ENCODE measurements at regions not wholly inside any gene's neighbourhood (a gene's known extent, or its start where the extent isn't known, plus 50 kb on each side); places are given as distances from the start of the nearest gene placed in this dataset.

- Histone ChIP-seq H3K9me3 (ENCODE audit: control insufficient read depth, low read length) (no peaks in the 10 kb centered on the region), H3K9ac (ENCODE audit: low read length) (no peak overlapping the region), H3K4me1 (ENCODE audit: control insufficient read depth, insufficient read depth, low read length) (peaks cover 3% of the 10 kb centered on the region), H3K27me3 (replicated peaks; ENCODE audit: control insufficient read depth, insufficient read depth, low read length) (peaks cover 4% of the 10 kb centered on the region), H3K36me3 (ENCODE audit: control insufficient read depth, insufficient read depth, low read length, severe bottlenecking) (no peaks in the 10 kb centered on the region), H3K4me3 (ENCODE audit: low read length) (no peak overlapping the region)
- no peak for DNase-seq (ENCODE audit: low read depth)
These were observed 508.2 kb downstream of the CDK5RAP2 start for GRCh38 chr9:120071760-120072159.

DNA sequence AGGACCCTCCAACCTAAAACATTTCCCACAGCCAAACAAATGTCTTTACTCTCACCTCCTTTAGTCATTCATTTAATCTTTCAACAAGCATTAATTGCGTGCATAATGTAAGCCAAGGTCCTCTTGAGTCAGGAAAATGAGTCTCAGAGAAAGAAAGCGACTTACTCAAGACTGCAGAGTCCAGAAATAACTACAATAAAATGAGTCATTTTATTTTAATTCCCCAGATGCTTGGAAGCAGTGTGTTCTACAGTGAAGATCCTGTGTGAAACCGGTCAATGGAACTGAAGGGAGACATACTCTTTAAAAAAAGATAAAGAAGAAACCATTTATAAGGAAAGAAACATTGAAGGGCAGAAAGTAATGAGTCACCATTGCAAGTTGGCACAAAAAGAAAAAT lies 513.7 kb downstream of the CDK5RAP2 start:
- Histone ChIP-seq H3K9me3 (ENCODE audit: control insufficient read depth, low read length) (no peaks in the 10 kb centered on the region), H3K36me3 (ENCODE audit: control insufficient read depth, insufficient read depth, low read length, severe bottlenecking) (no peaks in the 10 kb centered on the region), H3K27me3 (replicated peaks; ENCODE audit: control insufficient read depth, insufficient read depth, low read length) (peaks cover 4% of the 10 kb centered on the region), H3K4me1 (ENCODE audit: control insufficient read depth, insufficient read depth, low read length) (peaks cover 13% of the 10 kb centered on the region), H3K4me3 (ENCODE audit: low read length) (no peak overlapping the region), H3K9ac (ENCODE audit: low read length) (no peak overlapping the region)
- DNase-seq (ENCODE audit: low read depth) = no peak

DNA sequence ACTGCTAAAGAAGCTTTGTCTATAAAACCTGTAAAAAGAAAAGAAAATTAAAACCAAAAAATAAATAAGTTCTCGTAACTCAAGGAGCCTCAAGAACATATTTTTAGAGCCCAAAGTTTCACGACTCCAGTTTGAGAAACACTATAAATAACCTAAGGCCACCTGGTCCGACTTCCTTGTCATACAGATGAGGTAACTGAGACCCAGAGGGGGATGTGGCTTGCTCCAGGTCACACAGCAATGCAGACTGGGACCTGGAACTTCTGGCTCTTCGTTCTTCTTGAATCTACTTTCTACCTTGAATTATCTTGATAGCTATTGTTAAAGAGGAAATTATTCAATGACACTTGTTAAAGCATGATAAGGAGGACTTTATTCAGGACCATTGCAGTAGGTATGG lies 514.8 kb downstream of the CDK5RAP2 start:
- Histone ChIP-seq H3K27me3 (replicated peaks; ENCODE audit: control insufficient read depth, insufficient read depth, low read length) (peaks cover 4% of the 10 kb centered on the region), H3K4me1 (ENCODE audit: control insufficient read depth, insufficient read depth, low read length) (peaks cover 13% of the 10 kb centered on the region), H3K36me3 (ENCODE audit: control insufficient read depth, insufficient read depth, low read length, severe bottlenecking) (no peaks in the 10 kb centered on the region), H3K4me3 (ENCODE audit: low read length) (no peak overlapping the region), H3K9me3 (ENCODE audit: control insufficient read depth, low read length) (no peaks in the 10 kb centered on the region), H3K9ac (ENCODE audit: low read length) (no peak overlapping the region)
- DNase-seq (ENCODE audit: low read depth) = no peak

DNA sequence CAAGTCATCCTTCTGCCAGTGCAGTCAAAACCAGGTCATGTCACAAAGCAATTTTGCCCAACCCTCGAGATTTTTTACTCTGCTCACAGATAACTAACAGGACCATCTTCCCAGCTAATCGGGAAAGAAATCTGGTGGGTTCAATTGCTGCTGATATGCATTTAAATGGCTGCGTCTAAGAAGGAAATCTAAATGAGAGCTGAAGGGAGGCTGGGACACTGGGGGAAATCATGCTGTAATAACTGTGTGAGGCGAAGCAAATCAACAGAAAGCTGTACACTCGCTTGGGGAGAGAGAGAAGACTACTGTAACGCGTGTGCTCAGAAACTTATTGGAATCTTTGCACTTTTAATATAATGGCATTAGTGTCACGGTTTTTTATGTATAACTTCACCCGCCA lies 535.0 kb downstream of the CDK5RAP2 start:
- Histone ChIP-seq H3K9me3 (ENCODE audit: control insufficient read depth, low read length) (peaks cover 4% of the 10 kb centered on the region), H3K4me1 (ENCODE audit: control insufficient read depth, insufficient read depth, low read length) (no peaks in the 10 kb centered on the region), H3K9ac (ENCODE audit: low read length) (no peak overlapping the region), H3K36me3 (ENCODE audit: control insufficient read depth, insufficient read depth, low read length, severe bottlenecking) (no peaks in the 10 kb centered on the region), H3K27me3 (replicated peaks; ENCODE audit: control insufficient read depth, insufficient read depth, low read length) (no peaks in the 10 kb centered on the region), H3K4me3 (ENCODE audit: low read length) (no peak overlapping the region)
- DNase-seq (ENCODE audit: low read depth) = no peak

DNA sequence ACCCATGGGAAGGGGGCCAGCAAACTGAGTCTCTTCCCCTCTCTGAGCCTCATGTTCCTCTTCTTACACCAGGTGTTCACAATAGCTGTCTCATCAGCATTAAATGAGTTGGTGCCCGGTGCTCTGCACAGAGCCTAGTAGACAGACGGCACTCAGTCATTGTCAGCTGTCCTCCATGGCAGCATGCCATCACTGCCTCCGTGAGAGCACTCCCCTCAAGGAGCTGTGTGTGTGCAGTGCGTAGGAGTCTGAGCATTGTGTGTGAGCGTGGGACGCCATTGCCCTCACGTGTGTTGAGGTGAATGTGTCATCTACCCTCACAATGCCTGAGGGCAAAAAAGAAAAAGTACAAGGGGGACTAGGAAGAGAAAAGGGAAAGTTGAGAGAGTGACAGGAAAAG lies 536.5 kb downstream of the CDK5RAP2 start:
- Histone ChIP-seq H3K9ac (ENCODE audit: low read length) (no peak overlapping the region), H3K9me3 (ENCODE audit: control insufficient read depth, low read length) (peaks cover 4% of the 10 kb centered on the region), H3K36me3 (ENCODE audit: control insufficient read depth, insufficient read depth, low read length, severe bottlenecking) (no peaks in the 10 kb centered on the region), H3K27me3 (replicated peaks; ENCODE audit: control insufficient read depth, insufficient read depth, low read length) (no peaks in the 10 kb centered on the region), H3K4me3 (ENCODE audit: low read length) (no peak overlapping the region), H3K4me1 (ENCODE audit: control insufficient read depth, insufficient read depth, low read length) (no peaks in the 10 kb centered on the region)
- no peak for DNase-seq (ENCODE audit: low read depth)

GRCh38 chr9:120040896-120041295 lies 539.1 kb downstream of the CDK5RAP2 start:
- no peak for DNase-seq (ENCODE audit: low read depth)

DNA sequence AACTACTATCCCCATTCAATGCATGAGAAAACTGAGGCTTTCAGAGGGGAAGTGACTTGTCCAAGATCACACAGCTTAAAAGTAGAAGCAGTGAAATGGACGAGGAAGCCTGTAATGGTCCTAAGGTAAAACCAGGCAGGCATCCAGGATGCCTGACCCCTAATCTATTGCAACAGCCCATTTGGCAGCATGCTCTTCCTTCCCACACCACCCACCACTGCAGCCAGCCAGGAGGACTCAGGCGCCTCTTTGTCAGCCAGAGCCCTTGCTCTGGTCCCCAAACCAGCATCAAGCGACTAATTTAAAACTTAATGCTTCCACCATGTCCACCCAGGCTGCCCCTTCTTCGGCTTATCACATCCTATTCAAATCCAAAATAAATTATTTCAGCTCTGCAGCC lies 541.6 kb downstream of the CDK5RAP2 start:
- H3K27me3 ChIP-seq (replicated peaks; ENCODE audit: control insufficient read depth, insufficient read depth, low read length) = peaks cover 11% of the 10 kb centered on the region
- DNase-seq (ENCODE audit: low read depth) = no peak
- no peaks in the 10 kb centered on the region for H3K4me1 ChIP-seq (ENCODE audit: control insufficient read depth, insufficient read depth, low read length)

More at GRCh38 chr9:120040896-120041295, 539.1 kb downstream of the CDK5RAP2 start:
- no peaks in the 10 kb centered on the region for H3K36me3 ChIP-seq (ENCODE audit: control insufficient read depth, insufficient read depth, low read length, severe bottlenecking)
- H3K9ac ChIP-seq (ENCODE audit: low read length) = no peak overlapping the region
- no peaks in the 10 kb centered on the region for H3K4me1 ChIP-seq (ENCODE audit: control insufficient read depth, insufficient read depth, low read length)
- H3K4me3 ChIP-seq (ENCODE audit: low read length) = no peak overlapping the region
- no peaks in the 10 kb centered on the region for H3K9me3 ChIP-seq (ENCODE audit: control insufficient read depth, low read length)
- peaks cover 7% of the 10 kb centered on the region for H3K27me3 ChIP-seq (replicated peaks; ENCODE audit: control insufficient read depth, insufficient read depth, low read length)

DNA sequence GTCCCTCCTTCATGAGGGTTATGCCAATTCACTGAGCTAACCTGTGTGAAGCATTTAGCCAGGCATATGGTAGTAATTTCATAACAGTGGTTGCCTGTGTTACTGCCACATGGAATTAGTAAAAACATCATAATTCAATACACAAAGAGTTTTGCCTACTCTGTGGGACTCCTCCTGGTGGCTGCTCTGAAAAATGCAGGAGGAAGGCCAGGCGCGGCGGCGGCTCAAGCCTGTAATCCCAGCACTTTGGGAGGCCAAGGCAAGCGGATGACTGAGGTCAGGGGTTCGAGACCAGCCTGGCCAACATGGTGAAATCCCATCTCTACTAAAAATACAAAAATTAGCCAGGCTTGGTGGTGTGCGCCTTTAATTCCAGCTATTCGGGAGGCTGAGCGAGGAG lies 547.3 kb downstream of the CDK5RAP2 start:
- no peak overlapping the region for H3K9ac ChIP-seq (ENCODE audit: low read length)
- peaks cover 15% of the 10 kb centered on the region for H3K27me3 ChIP-seq (replicated peaks; ENCODE audit: control insufficient read depth, insufficient read depth, low read length)
- DNase-seq (ENCODE audit: low read depth) = peak; percentile 25
- no peak overlapping the region for H3K4me3 ChIP-seq (ENCODE audit: low read length)
- H3K36me3 ChIP-seq (ENCODE audit: control insufficient read depth, insufficient read depth, low read length, severe bottlenecking) = no peaks in the 10 kb centered on the region
- H3K4me1 ChIP-seq (ENCODE audit: control insufficient read depth, insufficient read depth, low read length) = no peaks in the 10 kb centered on the region
- no peaks in the 10 kb centered on the region for H3K9me3 ChIP-seq (ENCODE audit: control insufficient read depth, low read length)

More for the DNA sequence above, 541.6 kb downstream of the CDK5RAP2 start:
- no peaks in the 10 kb centered on the region for H3K36me3 ChIP-seq (ENCODE audit: control insufficient read depth, insufficient read depth, low read length, severe bottlenecking)
- H3K4me3 ChIP-seq (ENCODE audit: low read length) = no peak overlapping the region
- no peak overlapping the region for H3K9ac ChIP-seq (ENCODE audit: low read length)
- H3K9me3 ChIP-seq (ENCODE audit: control insufficient read depth, low read length) = no peaks in the 10 kb centered on the region

- Histone ChIP-seq H3K9me3 (ENCODE audit: control insufficient read depth, low read length) (no peaks in the 10 kb centered on the region), H3K9ac (ENCODE audit: low read length) (no peak overlapping the region), H3K4me3 (ENCODE audit: low read length) (no peak overlapping the region), H3K27me3 (replicated peaks; ENCODE audit: control insufficient read depth, insufficient read depth, low read length) (peaks cover 8% of the 10 kb centered on the region), H3K36me3 (ENCODE audit: control insufficient read depth, insufficient read depth, low read length, severe bottlenecking) (no peaks in the 10 kb centered on the region), H3K4me1 (ENCODE audit: control insufficient read depth, insufficient read depth, low read length) (no peaks in the 10 kb centered on the region)
- no peak for DNase-seq (ENCODE audit: low read depth)
These were observed 549.1 kb downstream of the CDK5RAP2 start for GRCh38 chr9:120030847-120031246.

DNA sequence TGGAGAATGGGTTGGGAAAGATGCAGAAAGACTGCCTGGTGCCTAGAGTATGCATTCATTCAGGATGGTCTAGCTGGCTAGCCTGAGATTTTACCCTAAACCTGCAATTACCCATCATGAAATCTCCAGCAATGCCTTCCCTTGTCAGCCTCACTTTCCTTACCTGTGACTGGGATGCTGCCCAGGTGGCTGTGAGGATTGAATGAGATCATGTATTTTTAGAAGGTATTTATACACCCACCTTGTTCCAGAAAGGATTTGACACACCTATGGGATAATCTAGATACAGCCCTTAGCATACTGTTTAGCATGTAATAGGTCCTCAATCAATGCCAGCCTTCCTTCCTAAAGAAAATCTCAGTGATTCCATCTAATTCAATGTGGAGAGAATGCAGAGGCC lies 561.4 kb downstream of the CDK5RAP2 start:
- H3K4me1 ChIP-seq (ENCODE audit: control insufficient read depth, insufficient read depth, low read length) = no peaks in the 10 kb centered on the region
- no peak for DNase-seq (ENCODE audit: low read depth)
- no peaks in the 10 kb centered on the region for H3K9me3 ChIP-seq (ENCODE audit: control insufficient read depth, low read length)
- no peaks in the 10 kb centered on the region for H3K36me3 ChIP-seq (ENCODE audit: control insufficient read depth, insufficient read depth, low read length, severe bottlenecking)
- H3K4me3 ChIP-seq (ENCODE audit: low read length) = no peak overlapping the region
- H3K9ac ChIP-seq (ENCODE audit: low read length) = no peak overlapping the region
- peaks cover 5% of the 10 kb centered on the region for H3K27me3 ChIP-seq (replicated peaks; ENCODE audit: control insufficient read depth, insufficient read depth, low read length)

DNA sequence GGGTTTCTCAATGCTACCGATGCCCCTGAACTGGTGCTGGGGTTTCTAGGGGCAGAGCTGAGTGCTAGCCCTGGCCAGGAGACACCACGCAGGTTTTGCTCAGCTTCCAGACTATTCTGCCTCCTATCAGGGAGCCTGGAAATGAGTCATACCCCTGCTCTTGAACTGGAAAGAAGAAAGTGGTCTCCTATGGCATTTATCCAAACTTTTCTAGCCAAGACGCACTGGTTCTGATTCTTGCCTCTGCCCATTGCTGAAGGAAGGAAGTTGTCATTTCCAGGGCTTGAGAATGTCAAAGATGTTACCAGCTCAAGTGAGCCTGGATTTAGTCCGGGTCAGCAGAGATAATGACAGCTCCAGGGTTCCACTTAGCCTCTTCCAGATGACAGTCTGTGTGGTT lies 561.9 kb downstream of the CDK5RAP2 start:
- Histone ChIP-seq H3K4me3 (ENCODE audit: low read length) (no peak overlapping the region), H3K4me1 (ENCODE audit: control insufficient read depth, insufficient read depth, low read length) (no peaks in the 10 kb centered on the region), H3K9ac (ENCODE audit: low read length) (no peak overlapping the region), H3K27me3 (replicated peaks; ENCODE audit: control insufficient read depth, insufficient read depth, low read length) (peaks cover 5% of the 10 kb centered on the region), H3K36me3 (ENCODE audit: control insufficient read depth, insufficient read depth, low read length, severe bottlenecking) (no peaks in the 10 kb centered on the region), H3K9me3 (ENCODE audit: control insufficient read depth, low read length) (no peaks in the 10 kb centered on the region)
- DNase-seq (ENCODE audit: low read depth) = no peak

DNA sequence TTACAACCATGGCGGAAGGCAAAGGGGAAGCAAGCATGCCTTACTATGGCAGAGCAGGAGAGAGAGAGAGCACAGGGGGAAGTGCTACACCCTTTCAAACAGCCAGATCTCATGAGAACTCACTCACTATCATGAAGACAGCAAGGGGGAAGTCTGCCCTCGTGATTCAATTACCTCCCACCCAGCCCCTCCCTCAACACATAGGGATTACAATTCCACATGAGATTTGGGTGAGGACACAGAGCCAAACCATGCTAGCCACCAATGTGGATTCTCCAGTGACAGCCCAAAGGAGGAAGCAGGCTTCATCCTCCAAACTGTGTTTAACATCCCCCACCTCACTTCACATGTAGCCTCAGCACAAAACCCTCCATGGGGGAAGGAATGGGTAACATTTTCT lies 563.7 kb downstream of the CDK5RAP2 start:
- no peaks in the 10 kb centered on the region for H3K36me3 ChIP-seq (ENCODE audit: control insufficient read depth, insufficient read depth, low read length, severe bottlenecking)
- H3K4me3 ChIP-seq (ENCODE audit: low read length) = no peak overlapping the region
- no peaks in the 10 kb centered on the region for H3K9me3 ChIP-seq (ENCODE audit: control insufficient read depth, low read length)
- peaks cover 8% of the 10 kb centered on the region for H3K27me3 ChIP-seq (replicated peaks; ENCODE audit: control insufficient read depth, insufficient read depth, low read length)
- no peak for DNase-seq (ENCODE audit: low read depth)
- no peak overlapping the region for H3K9ac ChIP-seq (ENCODE audit: low read length)
- no peaks in the 10 kb centered on the region for H3K4me1 ChIP-seq (ENCODE audit: control insufficient read depth, insufficient read depth, low read length)
